ENCODE measurements at regions not wholly inside any gene's neighbourhood (a gene's known extent, or its start where the extent isn't known, plus 50 kb on each side); places are given as distances from the start of the nearest gene placed in this dataset.
"Not testable (repeated sequence)": the region's sequence is repeated elsewhere in the genome, so short reads cannot be mapped to it uniquely, and the experiment has no call there.

GRCh38 chr3:166836836-166837235, 543.3 kb downstream of the ZBBX start:
- no peak overlapping the region for H2BK5ac ChIP-seq (ENCODE audit: low read length)
- H3K9me3 ChIP-seq (replicated peaks in 1 of 2; ENCODE audit: control insufficient read depth in 2 of 2, insufficient read depth in 1 of 2, low read depth in 1 of 2, low read length in 2 of 2): no peaks in the 10 kb centered on the region
- no peak overlapping the region for H2BK15ac ChIP-seq (ENCODE audit: low read length)
- no peaks in the 10 kb centered on the region for H3K79me1 ChIP-seq (ENCODE audit: low read depth, low read length)
- H2BK12ac ChIP-seq (ENCODE audit: low read length): no peak overlapping the region
- no peak overlapping the region for H4K91ac ChIP-seq (ENCODE audit: low read depth, low read length, poor library complexity)
- no peak overlapping the region for H2AFZ ChIP-seq (ENCODE audit: low read length)
- WGBS, 2 donors (ENCODE audit: extremely low coverage in 2 of 2, insufficient read length in 2 of 2, insufficient replicate concordance in 1 of 2): no CpG with 5 or more reads among the region's 1 CpG
- no peaks in the 10 kb centered on the region for H3K4me1 ChIP-seq (ENCODE audit: control insufficient read depth in 2 of 2, insufficient read depth in 1 of 2, low read depth in 1 of 2, low read length in 2 of 2)
- no peak overlapping the region for H4K8ac ChIP-seq (ENCODE audit: low read depth, low read length)
- H3K14ac ChIP-seq (ENCODE audit: low read length): no peak overlapping the region
- DNase-seq (ENCODE audit: low spot score): no peak
- H3K9ac ChIP-seq (ENCODE audit: low read depth, low read length, poor library complexity): no peak overlapping the region
- H3K27ac ChIP-seq (replicated peaks; ENCODE audit: low read length): no peak overlapping the region
- H3K23ac ChIP-seq (ENCODE audit: low read depth, low read length, poor library complexity): no peak overlapping the region
- H3K4me3 ChIP-seq (ENCODE audit: low read length in 2 of 2): no peak overlapping the region
- H3K4me2 ChIP-seq (ENCODE audit: insufficient read depth, low read length, poor library complexity, severe bottlenecking): no peak overlapping the region
- no peak overlapping the region for H3K18ac ChIP-seq (ENCODE audit: low read length)
- no peak overlapping the region for H3K4ac ChIP-seq (ENCODE audit: low read length)
- no peaks in the 10 kb centered on the region for H3K36me3 ChIP-seq (replicated peaks in 1 of 2; ENCODE audit: control insufficient read depth in 2 of 2, insufficient read depth in 2 of 2, low read length in 2 of 2)
- H2BK120ac ChIP-seq (ENCODE audit: low read depth, low read length): no peak overlapping the region
- H2AK5ac ChIP-seq (ENCODE audit: low read depth, low read length): no peak overlapping the region
- H3K27me3 ChIP-seq (ENCODE audit: control insufficient read depth in 3 of 3, insufficient read depth in 3 of 3, low read depth in 1 of 3, low read length in 3 of 3): no peaks in the 10 kb centered on the region

- no peaks in the 10 kb centered on the region for H3K36me3 ChIP-seq (replicated peaks in 1 of 2; ENCODE audit: control insufficient read depth in 2 of 2, insufficient read depth in 2 of 2, low read length in 2 of 2)
- no peak overlapping the region for H3K18ac ChIP-seq (ENCODE audit: low read length)
- WGBS, 2 donors (ENCODE audit: extremely low coverage in 2 of 2, insufficient read length in 2 of 2, insufficient replicate concordance in 1 of 2): no CpG with 5 or more reads among the region's 3 CpGs
Measured at GRCh38 chr3:166829896-166830295, 550.2 kb downstream of the ZBBX start.

GRCh38 chr3:166818464-166818863, 561.6 kb downstream of the ZBBX start:
- no peak overlapping the region for H2AK5ac ChIP-seq (ENCODE audit: low read depth, low read length)
- DNase-seq (ENCODE audit: low spot score): no peak
- no peak overlapping the region for H3K4me2 ChIP-seq (ENCODE audit: insufficient read depth, low read length, poor library complexity, severe bottlenecking)
- H3K23ac ChIP-seq (ENCODE audit: low read depth, low read length, poor library complexity): no peak overlapping the region
- H3K4ac ChIP-seq (ENCODE audit: low read length): no peak overlapping the region
- no peak overlapping the region for H3K4me3 ChIP-seq (ENCODE audit: low read length in 2 of 2)
- H3K9ac ChIP-seq (ENCODE audit: low read depth, low read length, poor library complexity): no peak overlapping the region
- no peak overlapping the region for H2BK120ac ChIP-seq (ENCODE audit: low read depth, low read length)
- H2BK12ac ChIP-seq (ENCODE audit: low read length): no peak overlapping the region
- H3K9me3 ChIP-seq (replicated peaks in 1 of 2; ENCODE audit: control insufficient read depth in 2 of 2, insufficient read depth in 1 of 2, low read depth in 1 of 2, low read length in 2 of 2): no peaks in the 10 kb centered on the region
- H3K27ac ChIP-seq (replicated peaks; ENCODE audit: low read length): no peak overlapping the region
- H3K27me3 ChIP-seq (ENCODE audit: control insufficient read depth in 3 of 3, insufficient read depth in 3 of 3, low read depth in 1 of 3, low read length in 3 of 3): no peaks in the 10 kb centered on the region
- H4K8ac ChIP-seq (ENCODE audit: low read depth, low read length): no peak overlapping the region
- no peak overlapping the region for H2BK5ac ChIP-seq (ENCODE audit: low read length)
- no peak overlapping the region for H3K18ac ChIP-seq (ENCODE audit: low read length)
- no peak overlapping the region for H3K14ac ChIP-seq (ENCODE audit: low read length)
- H2BK15ac ChIP-seq (ENCODE audit: low read length): no peak overlapping the region
- H3K36me3 ChIP-seq (replicated peaks in 1 of 2; ENCODE audit: control insufficient read depth in 2 of 2, insufficient read depth in 2 of 2, low read length in 2 of 2): no peaks in the 10 kb centered on the region
- no peak overlapping the region for H4K91ac ChIP-seq (ENCODE audit: low read depth, low read length, poor library complexity)
- no peaks in the 10 kb centered on the region for H3K4me1 ChIP-seq (ENCODE audit: control insufficient read depth in 2 of 2, insufficient read depth in 1 of 2, low read depth in 1 of 2, low read length in 2 of 2)
- H3K79me1 ChIP-seq (ENCODE audit: low read depth, low read length): no peaks in the 10 kb centered on the region
- H2AFZ ChIP-seq (ENCODE audit: low read length): no peak overlapping the region

More at GRCh38 chr3:166829896-166830295, 550.2 kb downstream of the ZBBX start:
- no peak overlapping the region for H2BK5ac ChIP-seq (ENCODE audit: low read length)
- H3K9ac ChIP-seq (ENCODE audit: low read depth, low read length, poor library complexity): no peak overlapping the region
- no peak overlapping the region for H3K4me2 ChIP-seq (ENCODE audit: insufficient read depth, low read length, poor library complexity, severe bottlenecking)
- no peak overlapping the region for H2AK5ac ChIP-seq (ENCODE audit: low read depth, low read length)
- no peak overlapping the region for H3K23ac ChIP-seq (ENCODE audit: low read depth, low read length, poor library complexity)
- no peak overlapping the region for H3K4ac ChIP-seq (ENCODE audit: low read length)
- H2AFZ ChIP-seq (ENCODE audit: low read length): no peak overlapping the region
- H3K4me3 ChIP-seq (ENCODE audit: low read length in 2 of 2): no peak overlapping the region
- DNase-seq (ENCODE audit: low spot score): no peak
- no peaks in the 10 kb centered on the region for H3K79me1 ChIP-seq (ENCODE audit: low read depth, low read length)
- H4K91ac ChIP-seq (ENCODE audit: low read depth, low read length, poor library complexity): no peak overlapping the region
- H3K4me1 ChIP-seq (ENCODE audit: control insufficient read depth in 2 of 2, insufficient read depth in 1 of 2, low read depth in 1 of 2, low read length in 2 of 2): no peaks in the 10 kb centered on the region
- no peak overlapping the region for H3K14ac ChIP-seq (ENCODE audit: low read length)
- no peak overlapping the region for H4K8ac ChIP-seq (ENCODE audit: low read depth, low read length)
- H3K9me3 ChIP-seq (replicated peaks in 1 of 2; ENCODE audit: control insufficient read depth in 2 of 2, insufficient read depth in 1 of 2, low read depth in 1 of 2, low read length in 2 of 2): no peaks in the 10 kb centered on the region
- H2BK12ac ChIP-seq (ENCODE audit: low read length): no peak overlapping the region
- H3K27ac ChIP-seq (replicated peaks; ENCODE audit: low read length): no peak overlapping the region
- H3K27me3 ChIP-seq (ENCODE audit: control insufficient read depth in 3 of 3, insufficient read depth in 3 of 3, low read depth in 1 of 3, low read length in 3 of 3): no peaks in the 10 kb centered on the region
- no peak overlapping the region for H2BK15ac ChIP-seq (ENCODE audit: low read length)
- H2BK120ac ChIP-seq (ENCODE audit: low read depth, low read length): no peak overlapping the region

GRCh38 chr3:166817269-166817668, 562.8 kb downstream of the ZBBX start:
- not testable (repeated sequence) for H3K9ac ChIP-seq (ENCODE audit: low read depth, low read length, poor library complexity); H3K4me3 ChIP-seq (ENCODE audit: low read length in 2 of 2); H2BK5ac ChIP-seq (ENCODE audit: low read length); H4K91ac ChIP-seq (ENCODE audit: low read depth, low read length, poor library complexity); H3K14ac ChIP-seq (ENCODE audit: low read length); H3K23ac ChIP-seq (ENCODE audit: low read depth, low read length, poor library complexity); H3K4me1 ChIP-seq (ENCODE audit: control insufficient read depth in 2 of 2, insufficient read depth in 1 of 2, low read depth in 1 of 2, low read length in 2 of 2); H2AK5ac ChIP-seq (ENCODE audit: low read depth, low read length); H3K36me3 ChIP-seq (replicated peaks in 1 of 2; ENCODE audit: control insufficient read depth in 2 of 2, insufficient read depth in 2 of 2, low read length in 2 of 2); H3K79me1 ChIP-seq (ENCODE audit: low read depth, low read length); H3K27me3 ChIP-seq (ENCODE audit: control insufficient read depth in 3 of 3, insufficient read depth in 3 of 3, low read depth in 1 of 3, low read length in 3 of 3); H2BK120ac ChIP-seq (ENCODE audit: low read depth, low read length); H2BK12ac ChIP-seq (ENCODE audit: low read length); H2BK15ac ChIP-seq (ENCODE audit: low read length); H4K8ac ChIP-seq (ENCODE audit: low read depth, low read length); H2AFZ ChIP-seq (ENCODE audit: low read length); H3K9me3 ChIP-seq (replicated peaks in 1 of 2; ENCODE audit: control insufficient read depth in 2 of 2, insufficient read depth in 1 of 2, low read depth in 1 of 2, low read length in 2 of 2); H3K4ac ChIP-seq (ENCODE audit: low read length); H3K4me2 ChIP-seq (ENCODE audit: insufficient read depth, low read length, poor library complexity, severe bottlenecking); H3K27ac ChIP-seq (replicated peaks; ENCODE audit: low read length); H3K18ac ChIP-seq (ENCODE audit: low read length); DNase-seq (ENCODE audit: low spot score)
- no CpG with 5 or more reads among the region's 6 CpGs for WGBS, 2 donors (ENCODE audit: extremely low coverage in 2 of 2, insufficient read length in 2 of 2, insufficient replicate concordance in 1 of 2)
